GM12872 (cell line): ENCODE measurements at regions not wholly inside any gene's neighbourhood (a gene's known extent, or its start where the extent isn't known, plus 50 kb on each side); places are given as distances from the start of the nearest gene placed in this dataset.

Source experiments
- TF ChIP-seq, protein P1 (sequence below): IDR thresholded peaks from 3 replicates; pipeline ENCODE4 v1.5.1; 2011; ENCODE audit warnings: low read depth, mild to moderate bottlenecking, low read length, moderate library complexity; ENCODE audit not compliant: insufficient read depth

GRCh38 chr13:90336507-90336906, 1011.0 kb upstream of the MIR17HG start:
- TF ChIP-seq, protein P1, sequence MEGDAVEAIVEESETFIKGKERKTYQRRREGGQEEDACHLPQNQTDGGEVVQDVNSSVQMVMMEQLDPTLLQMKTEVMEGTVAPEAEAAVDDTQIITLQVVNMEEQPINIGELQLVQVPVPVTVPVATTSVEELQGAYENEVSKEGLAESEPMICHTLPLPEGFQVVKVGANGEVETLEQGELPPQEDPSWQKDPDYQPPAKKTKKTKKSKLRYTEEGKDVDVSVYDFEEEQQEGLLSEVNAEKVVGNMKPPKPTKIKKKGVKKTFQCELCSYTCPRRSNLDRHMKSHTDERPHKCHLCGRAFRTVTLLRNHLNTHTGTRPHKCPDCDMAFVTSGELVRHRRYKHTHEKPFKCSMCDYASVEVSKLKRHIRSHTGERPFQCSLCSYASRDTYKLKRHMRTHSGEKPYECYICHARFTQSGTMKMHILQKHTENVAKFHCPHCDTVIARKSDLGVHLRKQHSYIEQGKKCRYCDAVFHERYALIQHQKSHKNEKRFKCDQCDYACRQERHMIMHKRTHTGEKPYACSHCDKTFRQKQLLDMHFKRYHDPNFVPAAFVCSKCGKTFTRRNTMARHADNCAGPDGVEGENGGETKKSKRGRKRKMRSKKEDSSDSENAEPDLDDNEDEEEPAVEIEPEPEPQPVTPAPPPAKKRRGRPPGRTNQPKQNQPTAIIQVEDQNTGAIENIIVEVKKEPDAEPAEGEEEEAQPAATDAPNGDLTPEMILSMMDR: no peak

DNA sequence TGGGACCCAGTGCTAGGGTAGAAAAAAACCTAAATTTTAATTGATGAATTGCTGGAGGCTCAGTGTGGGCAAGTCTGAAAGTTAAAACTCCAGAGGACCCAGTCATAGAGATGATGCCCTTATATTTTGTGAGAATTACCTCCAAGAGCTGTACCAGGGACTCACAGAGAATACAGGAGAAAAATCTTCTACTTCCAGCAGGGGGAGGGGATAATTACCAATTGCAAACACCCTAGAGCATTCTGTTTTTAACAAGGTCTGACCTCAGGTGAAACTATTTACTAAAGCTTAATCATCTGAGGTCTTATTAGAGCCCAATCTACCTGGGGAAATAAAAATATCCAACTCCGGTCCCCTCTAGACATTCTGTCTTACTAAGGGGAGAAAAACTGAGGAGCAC, 994.7 kb upstream of the MIR17HG start:
- TF ChIP-seq, protein P1: no peak

DNA sequence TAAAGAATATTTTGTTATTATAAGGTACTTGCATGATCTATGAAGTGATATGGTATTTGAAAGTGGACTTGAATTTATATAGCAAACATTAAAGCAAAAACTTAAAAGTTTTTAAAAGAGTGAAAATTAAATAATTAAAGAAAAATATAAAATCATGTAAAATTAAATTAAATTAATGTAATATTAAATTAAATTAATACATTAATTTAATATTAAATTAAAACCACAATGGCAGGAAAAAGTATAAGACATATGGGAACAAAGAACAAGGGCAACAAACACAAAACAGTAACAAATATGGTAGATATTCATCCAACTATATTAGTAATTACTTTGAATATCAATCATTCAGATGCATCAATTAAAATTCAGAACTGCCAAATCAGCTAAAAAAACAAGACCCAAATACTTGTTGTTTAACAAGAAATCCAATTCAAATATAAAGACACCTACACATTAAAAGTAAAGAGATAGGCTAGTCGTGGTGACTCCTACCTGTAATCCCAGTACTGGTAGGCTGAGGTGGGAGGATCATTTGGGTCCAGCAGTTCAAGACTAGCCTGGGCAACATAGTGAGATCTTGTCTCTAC, 992.2 kb upstream of the MIR17HG start:
- TF ChIP-seq, protein P1: no peak

GRCh38 chr13:90360785-90361184, 986.7 kb upstream of the MIR17HG start:
- TF ChIP-seq, protein P1: no peak

DNA sequence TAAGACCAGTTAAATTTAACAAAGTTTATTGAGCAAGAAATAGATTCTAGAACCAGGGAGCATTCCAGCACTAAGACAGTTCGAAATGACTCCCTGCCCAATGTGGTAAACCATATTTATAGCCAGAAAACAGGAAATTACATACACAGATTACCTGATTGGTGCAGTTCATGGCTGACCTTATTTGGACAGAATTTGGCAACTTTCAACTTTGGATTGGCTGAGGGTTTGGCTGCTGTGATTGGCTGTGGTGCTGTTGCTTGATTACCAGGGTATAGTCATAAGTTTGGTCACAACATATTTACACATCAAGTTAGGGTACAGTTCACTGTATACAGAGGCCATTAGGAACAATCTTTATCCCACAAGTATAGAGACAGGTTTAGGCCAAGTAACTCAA, 984.8 kb upstream of the MIR17HG start:
- TF ChIP-seq, protein P1: no peak

- TF ChIP-seq, protein P1: no peak
Measured at GRCh38 chr13:90365130-90365529, 982.4 kb upstream of the MIR17HG start.

- TF ChIP-seq, protein P1: no peak
Measured at GRCh38 chr13:90374168-90374567, 973.3 kb upstream of the MIR17HG start.

DNA sequence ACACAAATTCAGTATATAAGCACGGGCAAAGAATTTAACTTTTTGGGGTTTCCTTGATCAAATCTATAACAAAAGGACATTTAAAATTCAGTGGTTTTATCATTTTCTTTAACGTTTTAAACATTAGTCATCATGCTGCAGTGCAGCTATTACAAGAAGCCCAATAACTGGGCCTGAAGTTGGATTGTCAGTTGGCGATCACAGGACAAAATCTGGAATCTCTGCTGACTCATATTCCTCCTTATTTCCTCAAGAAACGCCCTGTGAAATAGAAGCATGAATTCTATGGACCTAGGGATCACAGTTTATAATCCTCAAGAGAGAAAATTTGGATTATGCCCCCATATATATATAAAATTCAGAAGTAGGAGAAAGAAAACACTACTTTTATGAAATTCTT, 971.6 kb upstream of the MIR17HG start:
- TF ChIP-seq, protein P1: no peak
